Upper lobe of left lung (tissue), 4 donors: ENCODE measurements at regions not wholly inside any gene's neighbourhood (a gene's known extent, or its start where the extent isn't known, plus 50 kb on each side); places are given as distances from the start of the nearest gene placed in this dataset.

Experiments
- EP300 ChIP-seq, 4 donors: sonication (generic); formaldehyde crosslinking; IDR thresholded peaks; one replicate each; pipeline ENCODE4 v1.5.1; 2017; ENCODE audit warnings: antibody characterized with exemption in 4 of 4, control low read depth in 2 of 4
- POLR2AphosphoS5 ChIP-seq, 2 donors: sonication (generic); formaldehyde crosslinking; IDR thresholded peaks; one replicate each; pipeline ENCODE4 v1.5.1; 2017; ENCODE audit warnings: antibody characterized with exemption in 2 of 2
- TF ChIP-seq, protein P1 (sequence below), 6 experiments: fragments of 450-650 bp in 4 of 6; fragments of 200-600 bp in 2 of 6; sonication (generic) in 2 of 6; IDR thresholded peaks; one replicate each; pipeline ENCODE4 v1.5.1; 2016 to 2019; ENCODE audit warnings: antibody characterized with exemption in 6 of 6

DNA sequence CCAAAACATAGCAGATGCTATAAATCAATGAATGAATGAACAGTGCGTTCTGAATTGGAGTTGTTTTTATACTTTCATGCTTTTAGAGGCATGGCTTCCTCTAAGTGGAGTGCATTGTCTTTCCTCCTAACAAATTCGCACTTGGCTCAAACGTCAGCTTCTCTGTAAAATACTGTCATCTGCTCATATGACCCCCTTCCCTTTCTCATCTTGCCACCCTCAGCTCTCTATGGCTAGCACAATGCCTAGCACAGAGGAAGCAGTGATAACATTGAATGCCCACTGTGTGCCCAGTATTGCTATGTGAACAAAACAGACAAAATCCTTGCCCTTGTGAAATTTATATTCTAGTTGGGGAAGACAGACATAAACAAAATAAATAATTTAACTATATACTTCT, 258.8 kb downstream of the MREG start:
- TF ChIP-seq, protein P1, sequence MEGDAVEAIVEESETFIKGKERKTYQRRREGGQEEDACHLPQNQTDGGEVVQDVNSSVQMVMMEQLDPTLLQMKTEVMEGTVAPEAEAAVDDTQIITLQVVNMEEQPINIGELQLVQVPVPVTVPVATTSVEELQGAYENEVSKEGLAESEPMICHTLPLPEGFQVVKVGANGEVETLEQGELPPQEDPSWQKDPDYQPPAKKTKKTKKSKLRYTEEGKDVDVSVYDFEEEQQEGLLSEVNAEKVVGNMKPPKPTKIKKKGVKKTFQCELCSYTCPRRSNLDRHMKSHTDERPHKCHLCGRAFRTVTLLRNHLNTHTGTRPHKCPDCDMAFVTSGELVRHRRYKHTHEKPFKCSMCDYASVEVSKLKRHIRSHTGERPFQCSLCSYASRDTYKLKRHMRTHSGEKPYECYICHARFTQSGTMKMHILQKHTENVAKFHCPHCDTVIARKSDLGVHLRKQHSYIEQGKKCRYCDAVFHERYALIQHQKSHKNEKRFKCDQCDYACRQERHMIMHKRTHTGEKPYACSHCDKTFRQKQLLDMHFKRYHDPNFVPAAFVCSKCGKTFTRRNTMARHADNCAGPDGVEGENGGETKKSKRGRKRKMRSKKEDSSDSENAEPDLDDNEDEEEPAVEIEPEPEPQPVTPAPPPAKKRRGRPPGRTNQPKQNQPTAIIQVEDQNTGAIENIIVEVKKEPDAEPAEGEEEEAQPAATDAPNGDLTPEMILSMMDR (IDR thresholded peaks at IDR 0.05) = no peak
- TF ChIP-seq POLR2AphosphoS5 (IDR thresholded peaks at IDR 0.05) = no peak
- no peak for TF ChIP-seq EP300 (IDR thresholded peaks at IDR 0.05)
